HG02840 (cell line): ENCODE measurements at regions not wholly inside any gene's neighbourhood (a gene's known extent, or its start where the extent isn't known, plus 50 kb on each side); places are given as distances from the start of the nearest gene placed in this dataset.

Experiments
- ATAC-seq: cut with Tn5 transposase; IDR thresholded peaks from one replicate; pipeline ENCODE4 v1.9.1; 2021; ENCODE audit warnings: mild to moderate bottlenecking, moderate library complexity, moderate number of reproducible peaks; ENCODE audit not compliant: unreplicated experiment, low FRiP score

DNA sequence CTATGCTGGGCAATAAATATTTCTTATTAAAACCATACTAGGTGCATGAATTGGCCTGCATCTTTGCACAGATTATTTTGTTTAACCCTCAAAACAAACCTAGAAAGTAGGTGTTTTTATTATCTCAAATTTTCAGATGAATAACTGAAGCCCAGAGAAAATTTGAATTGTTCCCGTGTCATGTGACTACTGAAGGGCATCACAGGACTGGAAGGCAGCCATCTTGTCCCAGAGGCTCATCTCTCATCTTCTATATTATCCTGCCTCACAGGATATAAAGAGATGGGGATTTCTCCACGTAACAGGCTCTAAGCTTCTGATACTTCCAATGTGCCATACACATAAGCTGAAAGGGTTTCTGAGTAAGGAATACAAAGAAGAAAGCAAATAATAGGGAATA, 84.0 kb upstream of the ODAD2 start:
- no peak for ATAC-seq

DNA sequence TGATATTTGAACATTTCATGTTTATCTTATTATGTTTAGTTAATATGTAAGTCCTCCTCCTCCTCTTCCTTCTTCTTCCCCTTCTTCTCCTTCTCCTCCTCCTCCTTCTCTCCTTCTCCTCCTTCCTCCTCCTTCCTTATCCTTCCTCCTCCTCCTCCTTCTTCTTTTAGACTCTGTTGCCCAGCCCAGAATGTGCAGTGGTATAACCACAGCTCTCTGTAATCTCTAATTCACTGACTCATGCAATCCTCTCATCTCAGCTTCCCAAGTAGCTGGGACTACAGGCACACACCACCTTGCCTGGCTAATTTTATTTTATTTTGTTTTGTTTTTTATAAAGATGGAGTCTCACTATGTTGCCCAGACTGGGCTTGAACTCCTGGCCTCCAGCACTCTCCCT, 83.4 kb upstream of the ODAD2 start:
- ATAC-seq, result no peak

DNA sequence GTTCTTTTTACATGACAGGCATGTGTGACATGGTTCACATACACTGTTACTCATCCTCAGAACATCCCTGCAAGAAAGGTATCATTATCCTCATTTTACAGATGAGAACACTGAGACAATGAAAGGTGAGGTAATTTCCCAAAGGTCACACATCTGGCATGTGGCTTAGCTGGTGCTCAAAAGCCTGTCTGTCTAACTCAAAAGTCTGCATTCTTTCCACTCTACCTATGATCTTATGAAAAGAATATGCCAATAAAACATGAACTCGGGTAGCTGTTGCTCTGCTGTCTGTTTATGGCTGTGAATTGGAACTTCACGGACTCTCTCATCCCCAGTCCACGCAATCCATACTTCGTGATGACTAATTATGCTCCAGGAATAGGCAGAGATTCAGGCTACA, 79.0 kb upstream of the ODAD2 start:
- ATAC-seq, result no peak

DNA sequence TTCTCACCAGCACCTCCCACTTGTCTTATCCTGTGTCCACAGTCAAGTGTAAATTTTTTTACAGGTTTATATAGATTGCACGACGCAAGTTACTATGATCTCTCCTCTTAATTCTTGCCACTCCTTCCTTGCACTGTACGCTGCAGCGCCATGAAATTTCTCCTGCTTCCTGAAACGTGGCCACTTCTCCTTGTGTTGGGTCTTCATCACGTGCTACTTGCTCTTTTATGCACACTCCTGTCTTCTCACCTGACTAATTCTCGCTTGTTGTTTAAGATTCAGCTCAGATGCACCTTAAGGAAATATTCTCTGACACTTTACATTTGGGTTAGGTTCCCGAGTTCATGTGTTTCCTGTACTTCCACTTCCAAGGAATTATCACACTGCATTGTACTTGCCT, 76.5 kb upstream of the ODAD2 start:
- ATAC-seq, result no peak

DNA sequence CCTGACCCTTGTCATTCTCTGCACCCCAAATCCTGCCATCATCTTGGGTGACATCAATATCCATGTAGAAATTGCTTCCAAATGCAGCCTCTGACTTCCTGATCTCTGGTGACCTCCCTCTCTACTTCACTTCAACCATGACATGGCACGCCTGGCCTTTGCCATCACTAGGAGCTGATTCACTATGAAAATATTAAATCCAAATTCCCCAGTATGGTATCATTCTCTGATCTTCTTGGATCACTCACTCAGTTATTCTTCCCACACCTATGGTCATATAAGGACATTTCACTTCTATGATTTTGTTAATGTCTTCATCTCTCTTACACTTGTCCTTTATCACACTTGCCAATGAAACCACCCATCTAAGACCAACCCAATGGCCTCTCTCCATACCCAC, 73.7 kb upstream of the ODAD2 start:
- ATAC-seq, result no peak

DNA sequence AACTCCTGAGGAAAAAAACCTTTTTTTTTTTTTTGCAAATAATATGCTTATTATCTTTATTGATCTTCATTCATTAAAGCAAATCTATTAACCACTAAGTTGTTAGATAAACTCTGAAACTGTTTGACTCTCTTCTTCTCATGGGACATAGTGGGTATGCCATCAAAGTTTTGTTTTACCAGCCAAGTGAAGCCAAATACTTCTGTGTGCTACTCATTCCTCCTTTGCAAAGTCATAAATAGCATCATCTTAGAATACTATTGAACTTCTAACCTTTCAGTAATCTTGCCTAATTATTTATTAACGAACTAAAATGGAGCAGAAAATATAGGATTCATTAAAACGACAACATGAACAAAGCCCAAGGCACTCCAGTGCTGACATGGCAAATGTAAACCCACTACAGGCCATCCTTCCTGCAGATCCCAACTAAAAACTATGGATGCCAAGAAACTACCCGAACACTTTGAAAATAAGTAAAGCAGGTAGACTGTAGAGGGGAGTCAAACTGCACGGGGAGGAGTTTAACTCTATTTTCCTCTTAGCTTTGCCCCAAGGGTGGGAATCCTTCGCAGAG, 61.2 kb upstream of the ODAD2 start:
- no peak for ATAC-seq

DNA sequence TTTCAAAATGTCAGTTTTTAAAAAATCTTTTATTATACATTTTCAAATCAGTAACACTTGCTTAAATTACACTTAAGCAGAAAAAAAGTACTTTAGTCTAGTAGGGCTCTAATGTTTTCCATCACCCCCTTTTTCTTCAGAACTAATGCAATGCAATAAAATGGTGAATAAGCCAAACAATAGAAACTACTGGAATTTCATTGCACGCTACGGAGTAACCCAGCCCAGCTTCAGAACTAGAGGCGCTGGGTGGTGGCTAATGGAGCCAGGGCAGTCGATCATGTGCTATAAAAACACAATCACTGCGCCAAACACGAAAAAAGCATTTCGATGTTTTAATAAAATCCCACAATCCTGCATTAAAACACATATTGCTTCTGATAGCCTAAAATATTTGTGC, 59.9 kb upstream of the ODAD2 start:
- ATAC-seq, result no peak

DNA sequence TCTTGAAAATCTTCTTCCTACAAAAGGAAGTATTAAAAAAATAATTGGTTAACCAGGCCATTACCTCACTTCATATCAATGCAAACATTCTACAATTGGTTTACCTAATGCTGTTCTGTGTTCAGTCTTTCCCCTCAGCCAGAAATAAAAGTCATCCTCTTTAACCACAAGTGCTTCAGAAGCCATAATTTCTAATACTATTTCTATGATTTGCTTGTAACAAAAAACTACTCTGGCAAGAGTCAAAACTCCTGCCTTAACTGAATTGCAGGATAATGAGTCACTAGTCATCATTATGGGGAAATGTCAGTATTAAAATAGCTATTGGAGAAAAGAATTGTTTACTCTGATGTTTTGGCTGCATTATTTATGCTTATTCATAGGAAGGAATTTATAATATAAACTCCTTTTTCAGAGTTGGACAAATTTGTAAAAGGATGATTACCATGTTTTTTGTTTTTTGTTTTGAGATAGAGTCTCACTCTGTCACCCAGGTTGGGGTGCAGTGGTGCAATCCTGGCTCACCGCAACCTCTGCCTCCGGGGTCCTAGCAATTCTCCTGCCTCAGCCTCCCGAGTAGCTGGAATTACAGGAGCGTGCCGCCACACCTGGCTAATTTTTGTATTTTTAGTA, 55.5 kb upstream of the ODAD2 start:
- ATAC-seq, result no peak

DNA sequence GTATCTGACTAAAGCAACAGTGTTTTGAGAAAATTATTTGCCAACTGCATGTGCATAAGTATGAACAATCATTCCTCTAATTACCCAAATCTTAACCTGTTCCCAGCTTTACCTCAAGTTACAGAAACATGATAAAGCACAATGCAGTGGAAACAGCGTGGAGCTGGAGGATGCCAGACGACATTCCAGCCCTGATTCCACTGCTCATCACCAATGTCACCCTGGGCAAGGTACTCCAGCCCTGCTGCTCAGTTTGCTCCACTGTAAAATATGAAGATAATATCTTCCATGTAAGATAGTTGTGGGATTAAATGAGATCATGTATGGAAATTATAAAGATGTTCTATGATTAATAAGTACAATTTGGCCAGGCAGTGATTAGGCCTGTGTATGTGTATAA, 50.4 kb upstream of the ODAD2 start:
- ATAC-seq, result no peak
